Epidermal melanocyte (primary cell): ENCODE measurements at regions not wholly inside any gene's neighbourhood (a gene's known extent, or its start where the extent isn't known, plus 50 kb on each side); places are given as distances from the start of the nearest gene placed in this dataset.

Experiments used
- DNase-seq: peaks from one replicate; pipeline ENCODE4 v3.0.0; 2011; ENCODE audit warnings: low spot score; ENCODE audit not compliant: insufficient read length

GRCh38 chr1:215458562-215458961 lies 108.5 kb upstream of the KCTD3 start:
- no peak for DNase-seq

- DNase-seq = no peak
These were observed 108.0 kb upstream of the KCTD3 start for GRCh38 chr1:215459136-215459535.

- no peak for DNase-seq
These were observed 100.7 kb upstream of the KCTD3 start for GRCh38 chr1:215466361-215466760.

GRCh38 chr1:215471463-215471862 lies 95.6 kb upstream of the KCTD3 start:
- DNase-seq = no peak

- no peak for DNase-seq
These were observed 94.4 kb upstream of the KCTD3 start for GRCh38 chr1:215472723-215473122.

- DNase-seq = no peak
These were observed 93.2 kb upstream of the KCTD3 start for GRCh38 chr1:215473943-215474342.

GRCh38 chr1:215474940-215475339 lies 92.2 kb upstream of the KCTD3 start:
- no peak for DNase-seq

GRCh38 chr1:215475796-215476481 lies 91.2 kb upstream of the KCTD3 start:
- DNase-seq = peak; percentile 46

- no peak for DNase-seq
These were observed 90.6 kb upstream of the KCTD3 start for GRCh38 chr1:215476541-215476940.

- no peak for DNase-seq
These were observed 89.5 kb upstream of the KCTD3 start for GRCh38 chr1:215477632-215478031.

GRCh38 chr1:215479567-215479966 lies 87.5 kb upstream of the KCTD3 start:
- DNase-seq = no peak

- DNase-seq = no peak
These were observed 85.0 kb upstream of the KCTD3 start for GRCh38 chr1:215482079-215482478.

- DNase-seq = peak; percentile 22
These were observed 82.7 kb upstream of the KCTD3 start for GRCh38 chr1:215484171-215484939.

- DNase-seq = no peak
These were observed 79.6 kb upstream of the KCTD3 start for GRCh38 chr1:215487466-215487865.

GRCh38 chr1:215488850-215489249 lies 78.3 kb upstream of the KCTD3 start:
- no peak for DNase-seq

GRCh38 chr1:215489771-215490565 lies 77.1 kb upstream of the KCTD3 start:
- no peak for DNase-seq

GRCh38 chr1:215497528-215497927 lies 69.6 kb upstream of the KCTD3 start:
- DNase-seq = no peak

GRCh38 chr1:215501496-215501895 lies 65.6 kb upstream of the KCTD3 start:
- DNase-seq = no peak

- DNase-seq = no peak
These were observed 65.0 kb upstream of the KCTD3 start for GRCh38 chr1:215502081-215502480.

GRCh38 chr1:215507119-215507518 lies 60.0 kb upstream of the KCTD3 start:
- no peak for DNase-seq

- DNase-seq = no peak
These were observed 58.8 kb upstream of the KCTD3 start for GRCh38 chr1:215508311-215508710.
